Heart left ventricle (tissue), 16 donors: ENCODE measurements at regions not wholly inside any gene's neighbourhood (a gene's known extent, or its start where the extent isn't known, plus 50 kb on each side); places are given as distances from the start of the nearest gene placed in this dataset.

ENCODE experiments used
- ATAC-seq, 4 donors: fragments of 200-7000 bp; cut with Tn5 transposase; one replicate each; pipeline ENCODE4 v1.9.1; 2020 to 2022; ENCODE audit warnings: moderate library complexity in 4 of 4, mild to moderate bottlenecking in 3 of 4, moderate number of reproducible peaks in 1 of 4
- DNase-seq, 5 donors: peaks; one replicate each; pipeline ENCODE4 v3.0.0-alpha.2; 2020
- H3K27ac ChIP-seq, 12 donors: fragments of 200-600 bp; sonication (generic) in 4 of 12; one replicate each; pipeline versions ENCODE4 v1.5.0 to v1.8.0; 2016 to 2022; ENCODE audit warnings: mild to moderate bottlenecking in 2 of 12
- H3K27me3 ChIP-seq, 9 donors: fragments of 200-600 bp; sonication (generic) in 2 of 9; one replicate each; pipeline versions ENCODE4 v1.5.1 to v1.8.0; 2016 to 2022; ENCODE audit warnings: mild to moderate bottlenecking in 3 of 9
- H3K36me3 ChIP-seq, 9 donors: fragments of 200-600 bp; sonication (generic) in 2 of 9; one replicate each; pipeline versions ENCODE4 v1.5.0 to v1.8.0; 2018 to 2022; ENCODE audit warnings: mild to moderate bottlenecking in 2 of 9
- H3K4me1 ChIP-seq, 12 donors: fragments of 200-600 bp; sonication (generic) in 4 of 12; one replicate each; pipeline versions ENCODE4 v1.5.0 to v1.8.0; 2016 to 2022; ENCODE audit warnings: mild to moderate bottlenecking in 3 of 12
- H3K4me3 ChIP-seq, 12 donors: fragments of 200-600 bp; sonication (generic) in 4 of 12; one replicate each; pipeline versions ENCODE4 v1.5.0 to v1.8.0; 2017 to 2022; ENCODE audit warnings: mild to moderate bottlenecking in 9 of 12, moderate library complexity in 4 of 12
- H3K9me3 ChIP-seq, 12 donors: fragments of 200-600 bp; sonication (generic) in 4 of 12; one replicate each; pipeline versions ENCODE4 v1.5.0 to v1.8.0; 2016 to 2022; ENCODE audit warnings: mild to moderate bottlenecking in 1 of 12
- CTCF ChIP-seq, 12 donors: fragments of 200-600 bp; sonication (generic) in 4 of 12; IDR thresholded peaks; one replicate each; pipeline versions ENCODE4 v1.5.0 to v1.8.0; 2018 to 2022; ENCODE audit warnings: antibody characterized with exemption in 12 of 12, mild to moderate bottlenecking in 5 of 12
- POLR2A ChIP-seq, 2 donors: fragments of 450-650 bp; IDR thresholded peaks; one replicate each; pipeline ENCODE4 v1.6.1; 2017; ENCODE audit warnings: antibody characterized with exemption in 2 of 2, mild to moderate bottlenecking in 2 of 2, moderate library complexity in 2 of 2
- WGBS, 4 donors: extraction: QIAGEN DNeasy Blood & Tissue Kit in 2 of 4; methylation state at CpG; one replicate each; pipeline versions ENCODE4 v1.1.5 to v1.1.7; 2013 to 2018; 5-methylcytosine and 5-hydroxymethylcytosine counted together
- intact Hi-C, 10 donors: fragments of 100-400 bp; cut with DNase I; formaldehyde crosslinking; loops; one replicate each; pipeline versions ENCODE4 v1.11.1 to v1.14.2; 2022
- donor health status: ischemic (EF 13 %, LVEDD 7.1; RV severe dilation, severe dysfunction).
- donor health status: healthy with polysubstance abuse.
- donor health status: DM: no; HTN: yes; CAD: no.
- donor health status: DM: no; HTN: no; CAD: no.
- donor health status: ischemic (EF 25% LVEDD 6.9; RV normal size, moderate dysfunction).
- donor health status: ischemic (EF 25% LVEDD 5.7; RV mildly dilated, moderate dysfunction).
- donor health status: healthy.
- donor health status: DM: yes; HTN: yes; CAD: no.
- donor health status: ischemic (EF 35%, LVEDD 5.7; RV mildly dilated, moderate dysfunction).
- donor health status: nonischemic (EF 11% LVEDD 7.7; RV severe dilation, severe dysfunction).
- donor health status: DM: yes; HTN: yes; CAD: no.
- donor health status: PGD.
- donor health status: ischemic (EF 29% LVEDD 5.4; RV normal size, mild dysfunction).
- donor health status: nonischemic (EF 23%, LVEDD 6.1; RV moderate dilation, normal function).

- Histone ChIP-seq H3K4me1 (no peaks in the 10 kb centered on the region), H3K4me3 (no peak overlapping the region), H3K9me3 (no peaks in the 10 kb centered on the region), H3K27me3 (no peaks in the 10 kb centered on the region), H3K36me3 (no peaks in the 10 kb centered on the region), H3K27ac (no peak overlapping the region)
- TF ChIP-seq POLR2A (IDR thresholded peaks at IDR 0.05) (no peak), CTCF (IDR thresholded peaks at IDR 0.05) (no peak)
- 56 to 78% (median 76%) methylated on average over 2 of the region's 2 CpGs for WGBS, 4 donors
- no peak for DNase-seq
- intact Hi-C loops: no loop called here
- ATAC-seq: no peak
Measured at GRCh38 chr4:135724421-135724820, 1522.8 kb upstream of the PABPC4L start.

GRCh38 chr4:135718019-135718418 lies 1516.4 kb upstream of the PABPC4L start:
- no peak overlapping the region for H3K27ac ChIP-seq
- TF ChIP-seq CTCF (IDR thresholded peaks at IDR 0.05): peak in 4 of 12 donors; percentile 9 to 23 (median 18)
- no peak for TF ChIP-seq POLR2A (IDR thresholded peaks at IDR 0.05)
- DNase-seq (no peak), ATAC-seq (no peak)
- no peaks in the 10 kb centered on the region for H3K27me3 ChIP-seq
- H3K4me1 ChIP-seq: no peaks in the 10 kb centered on the region
- no peaks in the 10 kb centered on the region for H3K9me3 ChIP-seq
- 82 to 96% (median 87%) methylated on average over 1 of the region's 1 CpG for WGBS, 4 donors
- no peak overlapping the region for H3K4me3 ChIP-seq
- no peaks in the 10 kb centered on the region for H3K36me3 ChIP-seq
- intact Hi-C loops: no loop called here

- intact Hi-C loops: no loop called here
- H3K27me3 ChIP-seq: no peaks in the 10 kb centered on the region
- no peak for ATAC-seq
Measured at GRCh38 chr4:135705343-135705742, 1503.8 kb upstream of the PABPC4L start.

GRCh38 chr4:135694066-135694465 lies 1492.5 kb upstream of the PABPC4L start:
- TF ChIP-seq CTCF (IDR thresholded peaks at IDR 0.05) (no peak), POLR2A (IDR thresholded peaks at IDR 0.05) (no peak)
- 78 to 84% (median 82%) methylated on average over 2 of the region's 2 CpGs for WGBS, 4 donors
- H3K36me3 ChIP-seq: no peaks in the 10 kb centered on the region
- DNase-seq (no peak), ATAC-seq (no peak)
- no peaks in the 10 kb centered on the region for H3K4me1 ChIP-seq
- H3K9me3 ChIP-seq: peaks cover 0 to 6% (median 0%) of the 10 kb centered on the region in 12 donors
- intact Hi-C loops: no loop called here
- no peaks in the 10 kb centered on the region for H3K27me3 ChIP-seq
- no peak overlapping the region for H3K4me3 ChIP-seq
- no peak overlapping the region for H3K27ac ChIP-seq

More at GRCh38 chr4:135705343-135705742, 1503.8 kb upstream of the PABPC4L start:
- Histone ChIP-seq H3K36me3 (no peaks in the 10 kb centered on the region), H3K4me1 (no peaks in the 10 kb centered on the region), H3K27ac (no peak overlapping the region), H3K4me3 (no peak overlapping the region), H3K9me3 (no peaks in the 10 kb centered on the region)
- DNase-seq: no peak
- TF ChIP-seq POLR2A (IDR thresholded peaks at IDR 0.05): no peak
- TF ChIP-seq CTCF (IDR thresholded peaks at IDR 0.05): no peak
